Dedifferentiated amniotic fluid mesenchymal stem cell (primary cell): ENCODE measurements at regions not wholly inside any gene's neighbourhood (a gene's known extent, or its start where the extent isn't known, plus 50 kb on each side); places are given as distances from the start of the nearest gene placed in this dataset.

Source experiments
- DNase-seq: peaks from one replicate; pipeline ENCODE4 v3.0.0-alpha.2; 2016; ENCODE audit errors: extremely low spot score

DNA sequence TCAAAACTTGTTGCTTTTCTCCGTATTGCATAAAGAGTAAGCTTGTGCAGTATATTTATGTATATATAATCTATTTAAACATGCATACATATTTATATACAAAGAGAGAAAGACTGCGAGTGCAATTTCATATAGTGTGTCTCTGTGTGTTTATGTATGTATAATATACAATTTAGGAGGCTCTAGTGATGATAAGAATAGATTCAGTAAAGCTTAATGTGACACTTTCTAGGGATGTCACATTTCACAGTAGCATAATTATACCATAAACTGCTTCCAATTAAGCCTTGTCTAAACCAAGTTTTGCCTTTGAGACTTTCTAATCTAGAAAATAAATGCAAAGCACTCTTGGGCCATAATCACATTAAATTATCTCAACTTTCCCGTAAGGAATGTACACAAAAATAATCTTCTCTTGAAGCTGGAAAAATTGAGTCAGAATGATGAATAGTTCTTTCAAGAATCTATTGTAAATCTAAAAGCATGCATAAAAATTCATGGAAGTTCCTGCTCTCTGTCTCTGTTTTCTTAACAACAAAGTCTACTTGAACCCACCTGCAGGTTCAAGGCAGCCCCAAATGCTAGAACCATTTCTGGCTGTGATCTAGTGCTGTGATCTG, 114.1 kb upstream of the NPY2R start:
- peak; percentile 64 for DNase-seq

- DNase-seq: no peak
Measured at GRCh38 chr4:155099231-155099630, 109.2 kb upstream of the NPY2R start.

DNA sequence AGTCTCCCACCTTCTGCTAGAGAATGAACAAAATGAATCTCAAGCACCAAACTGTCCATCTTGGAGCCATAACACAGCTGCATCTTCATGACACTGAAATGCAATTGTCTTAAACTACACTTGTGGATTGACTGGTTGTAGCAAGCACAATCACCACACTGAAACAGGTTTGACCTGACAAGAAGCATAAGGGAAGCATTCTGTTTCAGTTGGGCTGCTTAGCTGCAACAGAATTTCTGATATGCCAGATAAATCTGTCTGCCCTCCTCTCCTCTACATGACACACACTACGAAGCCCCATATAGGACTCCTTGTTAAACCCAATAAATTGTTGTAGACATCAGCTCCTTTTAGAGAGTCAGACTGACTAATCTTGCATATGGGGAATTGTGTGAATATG, 101.8 kb upstream of the NPY2R start:
- no peak for DNase-seq

- DNase-seq: no peak
Measured at GRCh38 chr4:155107059-155107458, 101.4 kb upstream of the NPY2R start.

DNA sequence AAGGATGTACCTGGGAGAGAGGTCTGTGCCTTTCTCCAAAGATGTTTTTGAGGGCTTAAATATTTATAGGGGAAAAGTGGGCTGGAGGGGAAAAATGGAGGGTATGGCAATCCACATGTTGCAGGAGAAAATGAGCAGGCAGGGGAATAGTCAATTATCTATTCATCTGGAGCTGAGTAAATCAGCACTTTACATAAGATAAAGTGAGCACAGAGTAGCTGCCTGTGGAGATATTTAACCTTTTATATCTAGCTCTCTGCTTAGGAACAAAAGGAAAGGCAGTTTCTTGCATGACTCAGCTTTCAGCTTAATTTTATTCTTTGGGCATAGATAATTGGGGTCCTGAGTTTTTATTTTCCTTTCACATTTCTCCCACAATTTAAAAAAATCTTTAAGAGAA, 93.6 kb upstream of the NPY2R start:
- no peak for DNase-seq

- no peak for DNase-seq
Measured at GRCh38 chr4:155119006-155119405, 89.4 kb upstream of the NPY2R start.

DNA sequence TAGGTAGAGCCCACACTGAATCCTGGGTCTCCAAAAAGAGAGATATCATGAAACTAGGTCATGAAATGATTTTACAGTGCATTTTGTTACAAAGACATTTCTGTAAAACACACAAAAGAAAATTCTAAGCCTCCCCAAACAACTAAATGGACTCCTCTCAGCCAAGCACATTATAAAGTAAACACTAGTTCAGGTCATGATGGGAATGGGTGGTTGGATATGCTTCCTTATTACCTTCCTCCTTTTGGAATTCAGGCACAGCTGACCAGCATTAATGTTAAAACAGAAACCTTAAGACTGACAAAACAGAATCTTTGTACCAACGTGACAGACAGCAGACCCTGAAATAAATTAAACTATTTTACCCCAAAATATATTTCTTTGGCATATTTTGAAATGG, 87.9 kb upstream of the NPY2R start:
- DNase-seq: no peak

- DNase-seq: no peak
Measured at GRCh38 chr4:155122382-155122781, 86.1 kb upstream of the NPY2R start.

DNA sequence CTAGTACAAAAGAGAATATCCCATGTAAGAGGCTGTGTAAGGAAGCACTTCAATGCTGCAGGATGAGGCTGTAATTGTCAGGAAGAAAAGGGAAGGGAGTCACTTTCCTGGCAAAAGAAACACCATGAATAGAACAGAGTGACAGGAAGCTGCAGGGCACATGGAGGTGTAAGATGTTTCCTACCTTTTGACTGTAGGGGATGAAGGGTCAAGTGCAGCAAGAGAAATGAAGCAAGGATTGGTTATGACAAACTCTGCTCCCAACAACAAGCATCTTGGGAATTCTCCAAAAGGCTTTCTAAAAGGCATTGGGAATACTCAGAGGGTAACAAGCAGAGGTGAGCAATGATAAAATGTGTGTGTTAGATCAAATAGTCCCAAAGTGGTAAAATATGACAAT, 74.3 kb upstream of the NPY2R start:
- DNase-seq: no peak

DNA sequence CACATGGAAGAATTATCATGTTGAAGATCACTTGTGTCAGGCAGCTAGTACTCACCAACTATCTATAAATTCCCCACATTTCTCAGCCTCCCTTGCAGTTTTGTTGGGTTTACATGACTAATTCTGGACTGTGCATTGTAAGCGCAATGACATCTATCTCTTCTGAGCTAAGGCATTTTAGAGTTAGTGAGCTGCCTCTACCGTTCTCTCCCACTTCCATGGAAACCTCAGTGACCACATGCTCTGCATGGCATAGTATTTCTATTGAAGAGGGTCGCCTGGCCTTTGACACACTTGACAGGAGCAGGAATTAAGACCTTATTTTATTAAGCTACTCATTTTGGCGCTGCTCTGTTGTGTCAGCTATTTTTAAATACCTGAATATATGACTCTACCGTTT, 67.5 kb upstream of the NPY2R start:
- no peak for DNase-seq

DNA sequence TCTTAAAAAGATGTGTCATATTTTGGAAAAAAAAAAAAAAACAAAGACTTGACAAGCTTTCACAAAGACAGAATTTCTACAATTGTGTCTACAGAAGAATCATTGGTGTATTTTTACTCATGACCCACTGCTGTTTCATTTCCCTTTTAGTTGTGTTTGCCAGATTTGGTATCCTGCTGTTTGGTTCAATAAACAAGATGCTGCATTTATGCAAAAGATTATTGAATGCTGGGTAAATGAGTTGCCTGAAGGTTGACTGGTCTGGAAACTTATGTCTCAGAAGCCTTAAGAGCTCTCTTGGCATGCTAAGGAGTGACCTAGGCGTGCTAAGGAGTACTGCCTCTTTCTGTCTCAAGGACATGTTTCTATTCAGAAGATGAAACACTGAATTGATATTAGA, 64.9 kb upstream of the NPY2R start:
- no peak for DNase-seq
